HepG2 (cell line): ENCODE measurements at regions not wholly inside any gene's neighbourhood (a gene's known extent, or its start where the extent isn't known, plus 50 kb on each side); places are given as distances from the start of the nearest gene placed in this dataset.

Source experiments
- CBFB ChIP-seq: sonication (generic); formaldehyde crosslinking; IDR thresholded peaks from 2 replicates; pipeline ENCODE4 v1.4.0; 2020; ENCODE audit warnings: missing genetic modification reagents
- CENPX ChIP-seq: sonication (generic); formaldehyde crosslinking; IDR thresholded peaks from 2 replicates; pipeline ENCODE4 v1.9.0; 2021; ENCODE audit warnings: mild to moderate bottlenecking, missing genetic modification reagents, moderate library complexity
- GPN1 ChIP-seq: sonication (generic); formaldehyde crosslinking; IDR thresholded peaks from 2 replicates; pipeline ENCODE4 v1.5.1; 2020; ENCODE audit warnings: missing genetic modification reagents, borderline replicate concordance
- GZF1 ChIP-seq: sonication (generic); formaldehyde crosslinking; IDR thresholded peaks from 2 replicates; pipeline ENCODE4 v1.5.1; 2020; ENCODE audit warnings: mild to moderate bottlenecking, missing genetic modification reagents
- KLF6 ChIP-seq: IDR thresholded peaks from 2 replicates; pipeline ENCODE4 v1.8.0; 2016; ENCODE audit warnings: missing biosample characterization, missing genetic modification reagents
- LRRFIP1 ChIP-seq: sonication (generic); formaldehyde crosslinking; conservative IDR thresholded peaks from 2 replicates; pipeline ENCODE4 v1.4.0; 2020; ENCODE audit warnings: missing genetic modification reagents
- MYC ChIP-seq: sonication (generic); formaldehyde crosslinking; IDR thresholded peaks from 2 replicates; pipeline ENCODE4 v1.9.0; 2021; ENCODE audit warnings: missing genetic modification reagents, borderline replicate concordance
- SMAD3 ChIP-seq: sonication (generic); formaldehyde crosslinking; IDR thresholded peaks from 2 replicates; pipeline ENCODE4 v1.4.0; 2020; ENCODE audit warnings: missing genetic modification reagents
- SNAPC2 ChIP-seq: sonication (generic); formaldehyde crosslinking; IDR thresholded peaks from 2 replicates; pipeline ENCODE4 v1.8.1; 2022; ENCODE audit warnings: mild to moderate bottlenecking, missing genetic modification reagents
- SOX13 ChIP-seq, 3 experiments: fragments of 450-650 bp in 1 of 3; sonication (generic) in 1 of 3; formaldehyde crosslinking in 1 of 3; IDR thresholded peaks in 2 of 3; conservative IDR thresholded peaks in 1 of 3; 2 replicates each; pipeline versions ENCODE4 v1.5.0 to v1.6.1; 2016 to 2020; ENCODE audit warnings: antibody characterized with exemption in 1 of 3, mild to moderate bottlenecking in 1 of 3, missing compliant biosample characterization in 1 of 3, missing genetic modification reagents in 1 of 3, moderate library complexity in 1 of 3
- SOX5 ChIP-seq: IDR thresholded peaks from 2 replicates; pipeline ENCODE4 v1.6.1; 2016; ENCODE audit warnings: borderline replicate concordance
- TFAP4 ChIP-seq: sonication (generic); IDR thresholded peaks from 2 replicates; pipeline ENCODE4 v1.6.1; 2016; ENCODE audit warnings: low read depth, borderline replicate concordance
- TOE1 ChIP-seq: sonication (generic); formaldehyde crosslinking; IDR thresholded peaks from 2 replicates; pipeline ENCODE4 v1.4.0; 2020; ENCODE audit warnings: mild to moderate bottlenecking, missing genetic modification reagents
- ZBTB7B ChIP-seq: sonication (generic); formaldehyde crosslinking; IDR thresholded peaks from 2 replicates; pipeline ENCODE4 v1.4.0; 2020; ENCODE audit warnings: missing genetic modification reagents
- ZEB1 ChIP-seq: IDR thresholded peaks from 2 replicates; pipeline ENCODE4 v1.6.1; 2012; ENCODE audit warnings: mild to moderate bottlenecking, low read depth, inconsistent platforms; ENCODE audit not compliant: insufficient replicate concordance
- ZMAT3 ChIP-seq: sonication (generic); formaldehyde crosslinking; conservative IDR thresholded peaks from 2 replicates; pipeline ENCODE4 v1.7.0; 2021; ENCODE audit warnings: missing genetic modification reagents
- ZNF234 ChIP-seq: sonication (generic); formaldehyde crosslinking; conservative IDR thresholded peaks from 2 replicates; pipeline ENCODE4 v1.5.1; 2020; ENCODE audit warnings: mild to moderate bottlenecking, missing genetic modification reagents
- ZNF276 ChIP-seq: sonication (generic); formaldehyde crosslinking; IDR thresholded peaks from 2 replicates; pipeline ENCODE4 v1.4.0; 2020; ENCODE audit warnings: mild to moderate bottlenecking, low read depth, missing genetic modification reagents
- ZNF451 ChIP-seq: sonication (generic); formaldehyde crosslinking; IDR thresholded peaks from 2 replicates; pipeline ENCODE4 v1.5.0; 2020; ENCODE audit warnings: mild to moderate bottlenecking, missing genetic modification reagents
- ZNF530 ChIP-seq: sonication (generic); formaldehyde crosslinking; IDR thresholded peaks from 2 replicates; pipeline ENCODE4 v1.5.0; 2020; ENCODE audit warnings: low read depth, mild to moderate bottlenecking, missing genetic modification reagents
- ZNF746 ChIP-seq: sonication (generic); formaldehyde crosslinking; IDR thresholded peaks from 2 replicates; pipeline ENCODE4 v1.8.0; 2022; ENCODE audit warnings: mild to moderate bottlenecking, missing genetic modification reagents
- ZNF75D ChIP-seq: sonication (generic); formaldehyde crosslinking; IDR thresholded peaks from 2 replicates; pipeline ENCODE4 v1.8.1; 2023; ENCODE audit warnings: missing genetic modification reagents, mild to moderate bottlenecking, borderline replicate concordance
- ZSCAN20 ChIP-seq: sonication (generic); formaldehyde crosslinking; IDR thresholded peaks from 2 replicates; pipeline ENCODE4 v1.4.0; 2020; ENCODE audit warnings: missing genetic modification reagents, mild to moderate bottlenecking, borderline replicate concordance
- ZUFSP ChIP-seq: sonication (generic); formaldehyde crosslinking; IDR thresholded peaks from 2 replicates; pipeline ENCODE4 v1.9.0; 2021; ENCODE audit warnings: missing genetic modification reagents, mild to moderate bottlenecking, borderline replicate concordance

- no peak for TF ChIP-seq ZMAT3 (CRISPR knock-in tag)
- TF ChIP-seq CBFB = no peak
- TF ChIP-seq ZNF234 = no peak
- no peak for TF ChIP-seq ZSCAN20 (CRISPR knock-in tag)
- TF ChIP-seq ZEB1 = no peak
- no peak for TF ChIP-seq ZNF746 (CRISPR knock-in tag)
- TF ChIP-seq SMAD3 (CRISPR knock-in tag) = no peak
- TF ChIP-seq KLF6 (CRISPR knock-in tag) = no peak
- no peak for TF ChIP-seq SOX13 (IDR thresholded peaks at IDR 0.05)
- peak in 1 of 2 experiments; percentile 20; a peak in 1 of 4 replicates for TF ChIP-seq SOX13 (CRISPR knock-in tag; conservative IDR thresholded peaks at IDR 0.05 in 1 of 2, IDR thresholded peaks at IDR 0.05 in 1 of 2)
- TF ChIP-seq CENPX (CRISPR knock-in tag) = no peak
- no peak for TF ChIP-seq TFAP4
- TF ChIP-seq ZNF451 (CRISPR knock-in tag) = no peak
- TF ChIP-seq GZF1 = no peak
- no peak for TF ChIP-seq ZNF75D
- no peak for TF ChIP-seq SNAPC2 (CRISPR knock-in tag)
- no peak for TF ChIP-seq MYC
- 0 out of 2 replicates have a peak, but pooled peaks have one; percentile 29 for TF ChIP-seq SOX5
- no peak for TF ChIP-seq ZNF530
- no peak for TF ChIP-seq ZUFSP
- TF ChIP-seq LRRFIP1 (CRISPR knock-in tag) = no peak
- no peak for TF ChIP-seq ZBTB7B (CRISPR knock-in tag)
- TF ChIP-seq TOE1 (CRISPR knock-in tag) = no peak
- no peak for TF ChIP-seq GPN1 (CRISPR knock-in tag)
- no peak for TF ChIP-seq ZNF276 (CRISPR knock-in tag)
Observed at GRCh38 chr18:39523281-39523680, 1957.7 kb upstream of the CELF4 start (continued).
